Caki2 (cell line): ENCODE measurements at regions not wholly inside any gene's neighbourhood (a gene's known extent, or its start where the extent isn't known, plus 50 kb on each side); places are given as distances from the start of the nearest gene placed in this dataset.

ENCODE experiments used
- DNase-seq: peaks from one replicate; pipeline ENCODE4 v3.0.0-alpha.2; 2015; ENCODE audit warnings: low read depth
- in situ Hi-C: cut with HindIII; loops from 2 replicates; pipeline ENCODE4 v1.10.0; 2016; ENCODE audit warnings: low sequenced_read_pairs, low pct_unique_long_range_greater_than_20kb, mixed read lengths

- no peak for DNase-seq
- in situ Hi-C loops: no loop called here
Measured at GRCh38 chr22:48397531-48398180, 1430.0 kb downstream of the BRD1 start.

GRCh38 chr22:48396785-48397530 lies 1430.7 kb downstream of the BRD1 start:
- DNase-seq: no peak
- in situ Hi-C loops: no loop called here

- DNase-seq: no peak
Measured at GRCh38 chr22:48396091-48396784, 1431.4 kb downstream of the BRD1 start.

GRCh38 chr22:48395201-48395600 lies 1432.5 kb downstream of the BRD1 start:
- in situ Hi-C loops: no loop called here
- DNase-seq: no peak

More at GRCh38 chr22:48396091-48396784, 1431.4 kb downstream of the BRD1 start:
- in situ Hi-C loops: no loop called here

- no peak for DNase-seq
- in situ Hi-C loops: no loop called here
Measured at GRCh38 chr22:48394787-48395186, 1432.9 kb downstream of the BRD1 start.

- no peak for DNase-seq
- in situ Hi-C loops: no loop called here
Measured at GRCh38 chr22:48393885-48394284, 1433.8 kb downstream of the BRD1 start.

- in situ Hi-C loops: no loop called here
- peak; percentile 56 for DNase-seq
Measured at GRCh38 chr22:48393041-48393370, 1434.7 kb downstream of the BRD1 start.

- DNase-seq: no peak
- in situ Hi-C loops: no loop called here
Measured at GRCh38 chr22:48391820-48392219, 1435.9 kb downstream of the BRD1 start.

- no peak for DNase-seq
- in situ Hi-C loops: no loop called here
Measured at GRCh38 chr22:48391171-48391711, 1436.4 kb downstream of the BRD1 start.

GRCh38 chr22:48389916-48390315 lies 1437.8 kb downstream of the BRD1 start:
- in situ Hi-C loops: no loop called here
- peak; percentile 90 for DNase-seq

- in situ Hi-C loops: no loop called here
- DNase-seq: no peak
Measured at GRCh38 chr22:48382197-48382596, 1445.5 kb downstream of the BRD1 start.

GRCh38 chr22:48380016-48380665 lies 1447.5 kb downstream of the BRD1 start:
- no peak for DNase-seq
- in situ Hi-C loops: no loop called here

GRCh38 chr22:48379371-48379770 lies 1448.3 kb downstream of the BRD1 start:
- in situ Hi-C loops: no loop called here
- DNase-seq: no peak

- in situ Hi-C loops: no loop called here
Measured at GRCh38 chr22:48378673-48379072, 1449.0 kb downstream of the BRD1 start.

GRCh38 chr22:48376936-48377712 lies 1450.5 kb downstream of the BRD1 start:
- in situ Hi-C loops: no loop called here
- DNase-seq: no peak

More at GRCh38 chr22:48378673-48379072, 1449.0 kb downstream of the BRD1 start:
- DNase-seq: no peak

GRCh38 chr22:48376428-48376827 lies 1451.2 kb downstream of the BRD1 start:
- DNase-seq: no peak
- in situ Hi-C loops: no loop called here

GRCh38 chr22:48373626-48374173 lies 1454.0 kb downstream of the BRD1 start:
- in situ Hi-C loops: no loop called here
- DNase-seq: no peak

GRCh38 chr22:48372390-48372789 lies 1455.3 kb downstream of the BRD1 start:
- DNase-seq: no peak
- in situ Hi-C loops: no loop called here
